ENCODE measurements at regions not wholly inside any gene's neighbourhood (a gene's known extent, or its start where the extent isn't known, plus 50 kb on each side); places are given as distances from the start of the nearest gene placed in this dataset.

DNA sequence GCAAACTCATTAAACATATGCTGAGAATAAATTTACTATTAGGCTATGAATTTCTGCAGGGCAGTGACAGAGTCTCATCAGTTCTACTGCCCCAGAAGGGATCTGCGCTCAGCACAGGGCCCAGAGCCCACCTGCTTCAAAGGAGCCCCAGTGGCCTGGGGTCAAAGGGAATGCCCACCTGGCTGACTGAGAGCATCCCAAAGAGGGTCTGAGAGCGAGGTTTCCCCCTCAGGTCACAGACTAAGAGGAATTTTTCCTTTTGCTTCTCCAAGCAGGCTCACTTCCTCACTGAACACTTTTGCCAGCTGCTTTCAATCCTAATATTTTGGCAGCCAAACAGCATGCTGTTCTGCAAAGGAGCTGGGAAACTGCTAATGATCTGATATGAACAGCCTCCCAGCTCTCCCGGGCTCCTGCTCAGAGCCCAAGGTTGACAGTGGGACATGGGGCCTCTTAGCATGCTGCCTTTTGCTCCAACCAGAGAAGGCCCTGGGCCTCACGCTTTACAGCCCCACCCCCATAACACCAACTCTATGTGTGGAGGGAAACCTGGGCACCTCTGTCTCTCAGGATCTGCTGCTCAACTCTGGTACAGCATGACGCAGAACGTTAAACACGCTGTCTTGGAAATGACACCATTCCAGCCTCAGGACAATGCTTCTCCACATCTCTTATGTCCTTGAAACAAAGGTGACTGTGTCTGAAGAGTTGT, 70.7 kb upstream of the SYT6 start:
- no peak for DNase-seq (ENCODE audit: low read depth)

DNA sequence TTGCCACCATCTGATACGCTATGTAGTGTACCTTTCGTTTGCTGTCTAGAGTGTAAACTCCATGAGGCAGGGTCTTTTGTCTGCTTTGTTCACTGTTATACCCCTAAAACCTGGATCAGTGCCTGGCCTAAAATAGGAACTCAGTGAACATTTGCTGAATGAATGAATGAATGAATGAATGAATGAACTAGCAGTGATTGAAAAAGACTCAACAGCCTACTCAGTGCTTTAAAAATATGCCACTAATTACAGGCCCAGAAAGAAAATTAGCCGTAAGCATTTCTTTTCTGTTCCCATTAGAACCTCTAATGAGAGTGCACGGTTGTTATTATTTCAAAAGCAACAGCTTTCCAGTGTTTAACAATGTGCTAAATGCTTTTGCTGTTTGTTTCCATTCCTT, 69.3 kb upstream of the SYT6 start:
- no peak for DNase-seq (ENCODE audit: low read depth)

GRCh38 chr1:114219172-114219868, 65.7 kb upstream of the SYT6 start:
- DNase-seq (ENCODE audit: low read depth): no peak

DNA sequence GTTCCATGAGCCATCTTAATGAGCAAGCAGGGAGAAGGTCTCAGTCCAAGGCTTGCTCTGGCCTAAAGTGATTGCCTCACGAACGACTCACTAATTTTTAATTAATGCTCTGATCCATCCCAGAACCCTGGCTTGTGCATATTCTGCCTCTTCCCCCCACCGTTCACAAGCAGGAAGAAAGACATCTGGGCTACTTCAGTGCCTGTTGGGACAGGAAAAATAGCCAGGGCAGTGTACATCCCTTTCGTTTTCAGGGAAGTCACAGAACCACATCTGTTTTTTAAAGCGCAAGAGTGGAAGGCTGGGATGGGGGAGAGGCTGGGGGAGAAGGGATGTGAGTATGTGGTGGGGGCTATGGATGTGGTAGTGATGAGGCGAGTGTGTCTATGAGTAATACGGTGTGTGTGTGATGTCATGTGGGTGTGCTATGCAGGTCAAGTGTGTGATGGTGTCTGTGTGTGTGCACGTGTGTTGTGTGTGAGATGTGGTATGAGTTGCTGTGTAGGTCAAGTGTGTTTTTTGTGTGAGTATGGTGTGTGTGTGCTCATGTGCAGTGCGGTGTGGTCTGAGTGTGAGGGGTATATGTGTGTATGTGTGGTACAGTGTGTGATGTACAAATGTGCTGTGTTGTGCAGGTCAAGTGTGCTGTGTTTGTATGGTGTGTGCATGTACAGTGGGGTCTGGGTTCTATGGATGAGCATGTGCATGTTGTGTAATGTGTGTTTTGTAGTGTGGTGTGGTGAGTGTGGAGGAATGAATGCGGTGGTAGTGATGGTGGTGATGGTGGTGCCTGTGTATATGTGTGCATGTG, 64.9 kb upstream of the SYT6 start:
- no peak for DNase-seq (ENCODE audit: low read depth)

DNA sequence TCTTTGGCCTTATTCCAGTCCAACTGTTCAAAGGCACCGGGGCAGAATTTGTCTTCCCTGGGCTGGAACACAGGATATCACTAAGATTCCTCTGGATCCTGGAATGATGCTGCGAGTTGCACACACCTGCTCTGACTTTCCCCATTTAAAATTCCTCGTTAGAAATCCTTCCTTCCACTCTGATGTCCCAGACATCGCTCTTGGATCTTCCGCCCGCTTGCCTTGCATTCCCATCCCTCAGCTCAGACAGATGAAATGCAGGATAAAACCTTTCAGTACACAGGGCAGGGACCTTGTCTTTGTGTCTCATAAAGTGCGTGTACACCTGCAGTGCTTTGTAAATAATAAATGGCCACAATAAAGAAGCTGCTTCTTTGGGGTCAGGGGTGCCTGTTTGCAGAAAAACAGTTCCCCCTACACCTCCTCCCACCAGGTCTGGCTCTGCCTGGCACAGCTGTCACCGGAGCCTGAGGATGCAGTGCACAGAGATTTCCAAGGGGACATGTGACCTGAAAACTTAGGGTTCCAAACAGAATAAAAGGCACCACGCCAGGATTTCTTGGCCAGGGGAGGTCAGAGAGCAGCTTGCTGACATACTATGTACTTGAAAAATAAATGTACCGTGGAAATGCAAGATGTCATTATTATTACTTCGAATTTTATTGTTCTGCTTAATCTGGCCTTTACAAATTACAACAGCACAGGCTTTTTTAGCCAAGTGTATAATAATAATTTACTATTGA, 62.9 kb upstream of the SYT6 start:
- no peak for DNase-seq (ENCODE audit: low read depth)

GRCh38 chr1:114215436-114215835, 61.8 kb upstream of the SYT6 start:
- no peak for DNase-seq (ENCODE audit: low read depth)

GRCh38 chr1:114214016-114214415, 60.3 kb upstream of the SYT6 start:
- DNase-seq (ENCODE audit: low read depth): no peak

GRCh38 chr1:114209971-114210370, 56.3 kb upstream of the SYT6 start:
- no peak for DNase-seq (ENCODE audit: low read depth)

DNA sequence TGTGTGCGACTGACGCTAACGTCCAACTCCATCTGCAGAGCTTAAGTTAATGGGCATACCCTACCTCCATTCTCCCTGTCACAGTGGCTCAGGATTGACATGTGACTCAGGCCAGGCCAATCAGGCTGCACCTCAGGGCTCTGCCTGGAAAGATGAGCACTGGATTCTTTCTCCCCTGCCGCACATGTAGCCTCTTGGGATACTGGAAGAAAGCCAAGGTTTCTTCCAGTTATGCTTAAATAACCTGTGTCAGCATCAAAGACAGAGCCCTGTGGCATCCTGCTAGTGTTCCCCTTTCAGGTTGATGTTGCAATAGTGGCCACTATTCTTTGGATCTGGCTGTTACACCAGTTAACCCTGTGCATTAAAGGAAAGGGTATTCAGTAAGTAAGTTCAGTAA, 55.0 kb upstream of the SYT6 start:
- no peak for DNase-seq (ENCODE audit: low read depth)

GRCh38 chr1:114208106-114208505, 54.4 kb upstream of the SYT6 start:
- no peak for DNase-seq (ENCODE audit: low read depth)

- DNase-seq (ENCODE audit: low read depth): no peak
Measured at GRCh38 chr1:114207635-114208034, 54.0 kb upstream of the SYT6 start.

DNA sequence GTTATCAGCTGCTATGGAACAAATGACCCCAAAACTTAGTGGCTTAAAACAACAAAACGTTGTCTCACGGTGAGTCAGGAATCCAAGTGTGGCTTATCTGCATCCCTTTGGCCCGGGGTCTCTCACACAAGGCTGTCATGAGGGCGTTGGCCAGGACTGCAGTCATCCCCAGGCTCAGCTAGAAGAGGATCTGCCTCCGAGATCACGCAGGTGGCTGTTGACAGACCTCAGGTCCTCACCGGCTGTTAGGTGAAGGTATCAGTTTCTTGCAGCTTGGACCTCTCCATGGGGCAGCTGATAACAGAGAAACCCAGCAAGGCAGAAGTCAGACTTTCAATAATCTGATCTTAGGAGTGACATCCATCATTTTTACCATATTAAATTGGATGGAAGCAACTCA, 52.7 kb upstream of the SYT6 start:
- DNase-seq (ENCODE audit: low read depth): no peak

- no peak for DNase-seq (ENCODE audit: low read depth)
Measured at GRCh38 chr1:114203595-114204128, 50.0 kb upstream of the SYT6 start.
